ENCODE measurements at regions not wholly inside any gene's neighbourhood (a gene's known extent, or its start where the extent isn't known, plus 50 kb on each side); places are given as distances from the start of the nearest gene placed in this dataset.
"Not testable (repeated sequence)": the region's sequence is repeated elsewhere in the genome, so short reads cannot be mapped to it uniquely, and the experiment has no call there.

DNA sequence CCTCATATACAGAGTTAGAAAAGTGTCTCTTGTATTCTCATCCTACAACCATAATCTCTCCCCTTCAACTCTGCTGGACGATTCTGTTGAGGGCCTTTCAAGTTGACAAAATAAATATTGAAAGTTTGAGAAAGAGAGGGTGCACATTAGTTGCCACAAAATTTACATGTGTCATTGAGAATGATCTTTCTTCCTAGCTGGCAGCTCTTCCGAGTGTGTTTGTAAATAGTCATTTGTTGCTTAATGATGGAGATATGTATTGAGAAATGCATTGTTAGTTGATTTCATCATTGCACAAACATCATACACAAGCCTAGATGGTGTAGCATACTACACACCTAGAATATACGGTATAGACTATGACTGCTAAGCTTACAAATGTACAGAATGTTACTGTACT is 632.8 kb upstream of the AMOT start:
- H3K4me1 Mint-ChIP-seq: no peaks in the 10 kb centered on the region
- Histone ChIP-seq H3K27ac (ENCODE audit: insufficient read depth, low read length, poor library complexity, severe bottlenecking) (no peak overlapping the region), H3K36me3 (ENCODE audit: control insufficient read depth, insufficient read depth, low read length) (no peaks in the 10 kb centered on the region), H3K4me1 (ENCODE audit: control insufficient read depth, insufficient read depth, low read length, poor library complexity, severe bottlenecking) (no peaks in the 10 kb centered on the region), H3K27me3 (ENCODE audit: control insufficient read depth, insufficient read depth, low read length) (no peaks in the 10 kb centered on the region), H3K4me3 (ENCODE audit: low read depth, low read length) (no peak overlapping the region), H3K9me3 (ENCODE audit: control insufficient read depth in 2 of 2, low read length in 2 of 2) (no peaks in the 10 kb centered on the region)
- H3K27me3 Mint-ChIP-seq: no peaks in the 10 kb centered on the region
- H3K27ac Mint-ChIP-seq: no peak overlapping the region
- no peak for DNase-seq
- H3K4me3 Mint-ChIP-seq: no peak overlapping the region
- ATAC-seq (ENCODE audit: low read depth in 2 of 2): no peak
- H3K36me3 Mint-ChIP-seq: no peaks in the 10 kb centered on the region
- H3K9me3 Mint-ChIP-seq: peaks cover 0 to 12% (median 4%) of the 10 kb centered on the region in 7 donors

DNA sequence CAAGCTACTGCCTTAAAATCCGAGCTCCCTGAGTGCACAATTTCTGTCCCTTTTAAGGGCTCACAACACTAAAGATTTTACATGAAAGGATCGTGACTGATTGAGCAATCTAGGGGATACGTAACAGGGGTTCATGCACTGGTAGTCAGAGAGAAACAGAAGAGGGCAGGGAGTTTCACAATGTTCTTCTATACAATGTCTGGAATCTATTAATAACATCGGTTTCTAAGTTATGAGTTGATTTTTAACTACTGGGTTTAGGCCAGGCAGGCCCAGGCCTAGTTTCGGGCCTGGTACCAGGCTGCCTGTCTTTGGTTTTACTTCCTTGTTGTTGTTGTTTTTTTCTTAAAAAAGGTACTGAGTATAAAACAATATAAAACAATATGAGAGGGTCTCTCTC is 632.4 kb upstream of the AMOT start:
- H3K27me3 Mint-ChIP-seq; H3K27me3 ChIP-seq (ENCODE audit: control insufficient read depth, insufficient read depth, low read length); H3K4me1 ChIP-seq (ENCODE audit: control insufficient read depth, insufficient read depth, low read length, poor library complexity, severe bottlenecking); H3K27ac ChIP-seq (ENCODE audit: insufficient read depth, low read length, poor library complexity, severe bottlenecking); DNase-seq; H3K4me1 Mint-ChIP-seq; H3K36me3 Mint-ChIP-seq; H3K4me3 ChIP-seq (ENCODE audit: low read depth, low read length); H3K36me3 ChIP-seq (ENCODE audit: control insufficient read depth, insufficient read depth, low read length); ATAC-seq (ENCODE audit: low read depth in 2 of 2); H3K9me3 ChIP-seq (ENCODE audit: control insufficient read depth in 2 of 2, low read length in 2 of 2); H3K4me3 Mint-ChIP-seq; H3K27ac Mint-ChIP-seq: not testable (repeated sequence)
- H3K9me3 Mint-ChIP-seq: peaks cover 0 to 12% (median 4%) of the 10 kb centered on the region in 7 donors

DNA sequence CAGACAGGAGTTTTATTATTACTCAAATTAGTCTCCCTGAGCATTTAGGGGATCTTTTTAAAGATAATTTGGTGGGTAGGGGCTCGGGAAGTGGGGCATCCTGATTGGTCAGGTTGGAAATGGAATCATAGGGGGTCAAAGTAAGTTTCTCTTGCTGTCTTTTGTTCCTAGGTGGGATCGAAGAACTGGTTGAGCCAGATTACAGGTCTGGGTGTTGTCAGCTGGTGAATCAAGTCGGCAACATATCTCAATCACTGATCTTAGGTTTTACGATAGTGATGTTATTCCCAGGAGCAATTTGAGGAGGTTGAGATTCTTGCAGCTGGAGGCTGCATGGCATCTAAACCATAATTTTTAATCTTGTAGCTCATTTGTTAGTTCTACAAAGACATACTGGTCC is 629.5 kb upstream of the AMOT start:
- H3K27me3 Mint-ChIP-seq: no peaks in the 10 kb centered on the region
- H3K9me3 ChIP-seq (ENCODE audit: control insufficient read depth in 2 of 2, low read length in 2 of 2): no peaks in the 10 kb centered on the region
- H3K4me3 ChIP-seq (ENCODE audit: low read depth, low read length): no peak overlapping the region
- H3K27ac ChIP-seq (ENCODE audit: insufficient read depth, low read length, poor library complexity, severe bottlenecking): no peak overlapping the region
- peaks cover 0 to 8% (median 1%) of the 10 kb centered on the region in 7 donors for H3K9me3 Mint-ChIP-seq
- H3K36me3 Mint-ChIP-seq: no peaks in the 10 kb centered on the region
- H3K4me1 Mint-ChIP-seq: no peaks in the 10 kb centered on the region
- H3K36me3 ChIP-seq (ENCODE audit: control insufficient read depth, insufficient read depth, low read length): no peaks in the 10 kb centered on the region
- no peaks in the 10 kb centered on the region for H3K27me3 ChIP-seq (ENCODE audit: control insufficient read depth, insufficient read depth, low read length)
- no peak overlapping the region for H3K27ac Mint-ChIP-seq
- DNase-seq: no peak
- no peaks in the 10 kb centered on the region for H3K4me1 ChIP-seq (ENCODE audit: control insufficient read depth, insufficient read depth, low read length, poor library complexity, severe bottlenecking)
- ATAC-seq (ENCODE audit: low read depth in 2 of 2): no peak
- H3K4me3 Mint-ChIP-seq: no peak overlapping the region

DNA sequence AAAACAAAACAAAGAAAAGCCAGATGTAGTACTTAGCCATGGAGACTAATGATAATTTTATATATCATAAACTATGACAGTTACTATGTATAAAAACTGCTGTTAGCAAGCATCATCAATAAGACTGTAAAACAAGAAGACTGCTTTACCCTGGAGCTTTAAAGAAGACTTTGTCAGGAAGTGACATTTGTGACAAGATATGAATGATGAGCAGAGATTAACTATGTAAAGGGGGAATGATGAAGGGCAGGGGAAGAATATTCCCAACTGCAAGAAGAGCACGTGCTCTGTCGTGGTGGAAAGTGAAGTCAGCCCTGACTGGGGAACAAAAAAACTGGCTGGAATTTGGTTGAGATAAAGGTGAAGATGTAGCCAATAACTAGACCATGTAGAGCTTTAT is 617.1 kb upstream of the AMOT start:
- Mint-ChIP-seq H3K27me3 (no peaks in the 10 kb centered on the region), H3K9me3 (peaks cover 0 to 5% (median 0%) of the 10 kb centered on the region in 7 donors), H3K4me1 (no peaks in the 10 kb centered on the region), H3K27ac (no peak overlapping the region), H3K36me3 (no peaks in the 10 kb centered on the region), H3K4me3 (no peak overlapping the region)
- no peaks in the 10 kb centered on the region for H3K4me1 ChIP-seq (ENCODE audit: control insufficient read depth, insufficient read depth, low read length, poor library complexity, severe bottlenecking)
- no peak for DNase-seq
- H3K9me3 ChIP-seq (ENCODE audit: control insufficient read depth in 2 of 2, low read length in 2 of 2): no peaks in the 10 kb centered on the region
- H3K27me3 ChIP-seq (ENCODE audit: control insufficient read depth, insufficient read depth, low read length): no peaks in the 10 kb centered on the region
- H3K4me3 ChIP-seq (ENCODE audit: low read depth, low read length): no peak overlapping the region
- no peak for ATAC-seq (ENCODE audit: low read depth in 2 of 2)
- H3K27ac ChIP-seq (ENCODE audit: insufficient read depth, low read length, poor library complexity, severe bottlenecking): no peak overlapping the region
- no peaks in the 10 kb centered on the region for H3K36me3 ChIP-seq (ENCODE audit: control insufficient read depth, insufficient read depth, low read length)

DNA sequence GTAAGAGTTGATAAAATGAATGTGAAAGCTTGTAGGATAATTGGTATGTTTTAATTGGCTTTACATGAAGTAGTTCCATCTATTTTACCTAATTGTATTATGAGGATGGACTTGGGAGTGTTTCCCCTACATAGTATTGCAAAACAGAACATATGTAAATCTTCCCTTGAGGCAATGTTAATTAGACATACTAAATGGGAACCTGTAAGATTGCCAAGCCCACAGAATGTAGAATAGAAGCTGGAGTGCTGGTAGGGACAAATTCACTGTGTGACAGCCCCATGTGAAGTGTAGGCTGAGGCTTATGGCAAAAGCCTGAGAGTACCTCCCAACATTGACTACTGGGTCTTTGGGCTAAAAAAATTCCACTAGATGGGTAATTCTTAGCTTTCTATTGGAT is 615.0 kb upstream of the AMOT start:
- H3K4me3 Mint-ChIP-seq: no peak overlapping the region
- no peaks in the 10 kb centered on the region for H3K9me3 ChIP-seq (ENCODE audit: control insufficient read depth in 2 of 2, low read length in 2 of 2)
- no peak overlapping the region for H3K27ac ChIP-seq (ENCODE audit: insufficient read depth, low read length, poor library complexity, severe bottlenecking)
- no peaks in the 10 kb centered on the region for H3K27me3 Mint-ChIP-seq
- no peaks in the 10 kb centered on the region for H3K36me3 ChIP-seq (ENCODE audit: control insufficient read depth, insufficient read depth, low read length)
- H3K9me3 Mint-ChIP-seq: peaks cover 0 to 5% (median 0%) of the 10 kb centered on the region in 7 donors
- H3K27me3 ChIP-seq (ENCODE audit: control insufficient read depth, insufficient read depth, low read length): no peaks in the 10 kb centered on the region
- ATAC-seq (ENCODE audit: low read depth in 2 of 2) (no peak), DNase-seq (no peak)
- H3K36me3 Mint-ChIP-seq: no peaks in the 10 kb centered on the region
- H3K4me1 ChIP-seq (ENCODE audit: control insufficient read depth, insufficient read depth, low read length, poor library complexity, severe bottlenecking): no peaks in the 10 kb centered on the region
- no peak overlapping the region for H3K4me3 ChIP-seq (ENCODE audit: low read depth, low read length)
- no peaks in the 10 kb centered on the region for H3K4me1 Mint-ChIP-seq
- H3K27ac Mint-ChIP-seq: no peak overlapping the region

DNA sequence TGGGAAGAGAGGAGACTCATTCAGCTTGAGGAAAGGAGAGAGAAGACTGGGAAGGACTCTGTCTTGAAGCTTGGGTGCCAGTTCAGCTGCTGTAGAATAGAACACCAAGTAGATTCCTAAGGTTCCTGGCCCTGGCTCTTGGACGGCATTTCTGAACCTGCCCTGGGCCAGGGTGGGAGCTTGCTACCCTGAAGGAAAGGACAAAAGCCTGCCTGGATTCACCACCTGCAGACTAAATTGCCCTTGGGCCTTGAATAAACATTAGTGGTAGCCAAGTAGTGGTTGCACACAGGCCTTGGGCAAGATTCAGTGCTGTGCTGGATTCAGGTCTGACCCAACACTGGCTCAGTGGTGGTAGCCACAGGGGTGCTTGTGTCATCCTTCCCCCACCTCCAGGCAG is 588.4 kb upstream of the AMOT start:
- Histone ChIP-seq H3K4me3 (ENCODE audit: low read depth, low read length) (no peak overlapping the region), H3K4me1 (ENCODE audit: control insufficient read depth, insufficient read depth, low read length, poor library complexity, severe bottlenecking) (no peaks in the 10 kb centered on the region), H3K36me3 (ENCODE audit: control insufficient read depth, insufficient read depth, low read length) (no peaks in the 10 kb centered on the region), H3K27ac (ENCODE audit: insufficient read depth, low read length, poor library complexity, severe bottlenecking) (no peak overlapping the region), H3K9me3 (ENCODE audit: control insufficient read depth in 2 of 2, low read length in 2 of 2) (peaks cover 0 to 2% of the 10 kb centered on the region in 2 experiments), H3K27me3 (ENCODE audit: control insufficient read depth, insufficient read depth, low read length) (no peaks in the 10 kb centered on the region)
- no peaks in the 10 kb centered on the region for H3K4me1 Mint-ChIP-seq
- no peak for ATAC-seq (ENCODE audit: low read depth in 2 of 2)
- no peak overlapping the region for H3K4me3 Mint-ChIP-seq
- no peaks in the 10 kb centered on the region for H3K36me3 Mint-ChIP-seq
- H3K27me3 Mint-ChIP-seq: no peaks in the 10 kb centered on the region
- H3K27ac Mint-ChIP-seq: no peak overlapping the region
- peaks cover 0 to 10% (median 2%) of the 10 kb centered on the region in 7 donors for H3K9me3 Mint-ChIP-seq
- DNase-seq: no peak

DNA sequence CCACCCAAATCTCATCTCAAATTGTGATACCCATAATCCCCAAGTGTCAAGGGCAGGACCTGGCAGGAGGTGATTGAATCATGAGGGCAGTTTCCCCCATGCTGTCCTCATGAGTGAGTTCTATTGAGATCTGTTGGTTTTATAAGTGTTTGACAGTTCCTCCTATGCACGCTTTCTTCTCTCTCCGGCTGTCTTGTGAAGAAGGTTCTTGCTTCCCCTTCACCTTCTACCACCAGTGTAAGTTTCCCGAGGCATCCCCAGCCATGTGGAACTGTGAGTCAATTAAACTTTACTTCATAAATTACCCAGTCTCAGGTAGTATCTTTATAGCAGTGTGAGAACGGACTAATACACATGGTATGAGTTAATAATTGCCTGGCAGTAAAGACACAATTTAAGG is 581.7 kb upstream of the AMOT start:
- ATAC-seq (ENCODE audit: low read depth in 2 of 2) (no peak), DNase-seq (no peak)
- no peaks in the 10 kb centered on the region for H3K4me1 ChIP-seq (ENCODE audit: control insufficient read depth, insufficient read depth, low read length, poor library complexity, severe bottlenecking)
- H3K4me3 Mint-ChIP-seq: no peak overlapping the region
- no peaks in the 10 kb centered on the region for H3K36me3 ChIP-seq (ENCODE audit: control insufficient read depth, insufficient read depth, low read length)
- peaks cover 0 to 4% (median 1%) of the 10 kb centered on the region in 7 donors for H3K9me3 Mint-ChIP-seq
- no peak overlapping the region for H3K27ac Mint-ChIP-seq
- H3K27ac ChIP-seq (ENCODE audit: insufficient read depth, low read length, poor library complexity, severe bottlenecking): no peak overlapping the region
- no peaks in the 10 kb centered on the region for H3K36me3 Mint-ChIP-seq
- H3K4me1 Mint-ChIP-seq: no peaks in the 10 kb centered on the region
- no peaks in the 10 kb centered on the region for H3K27me3 Mint-ChIP-seq
- no peaks in the 10 kb centered on the region for H3K27me3 ChIP-seq (ENCODE audit: control insufficient read depth, insufficient read depth, low read length)
- H3K9me3 ChIP-seq (ENCODE audit: control insufficient read depth in 2 of 2, low read length in 2 of 2): peaks cover 0 to 2% of the 10 kb centered on the region in 2 experiments
- H3K4me3 ChIP-seq (ENCODE audit: low read depth, low read length): no peak overlapping the region

DNA sequence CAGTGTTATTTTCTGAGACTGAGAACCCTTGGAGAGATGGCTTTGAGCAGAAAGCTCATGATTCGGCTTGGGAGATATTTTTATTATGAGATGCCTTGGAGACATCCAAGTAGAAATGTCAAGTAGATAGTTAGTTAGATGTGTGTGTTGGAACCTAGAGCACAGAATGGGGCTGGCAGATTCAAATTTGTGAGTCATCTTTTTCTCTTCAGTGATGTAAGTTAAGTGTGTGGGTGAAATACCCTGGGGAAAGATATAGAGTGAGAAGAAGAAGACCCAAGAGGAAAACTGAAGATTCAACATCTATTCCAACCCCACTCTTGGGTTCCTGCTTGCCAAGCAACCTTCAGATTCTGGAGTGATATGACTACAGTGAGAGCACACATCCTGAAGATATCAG is 580.8 kb upstream of the AMOT start:
- Mint-ChIP-seq H3K36me3 (no peaks in the 10 kb centered on the region), H3K4me3 (no peak overlapping the region), H3K27ac (no peak overlapping the region), H3K9me3 (peaks cover 0 to 12% (median 2%) of the 10 kb centered on the region in 7 donors), H3K4me1 (no peaks in the 10 kb centered on the region), H3K27me3 (no peaks in the 10 kb centered on the region)
- DNase-seq: no peak
- no peaks in the 10 kb centered on the region for H3K36me3 ChIP-seq (ENCODE audit: control insufficient read depth, insufficient read depth, low read length)
- peaks cover 0 to 2% of the 10 kb centered on the region in 2 experiments for H3K9me3 ChIP-seq (ENCODE audit: control insufficient read depth in 2 of 2, low read length in 2 of 2)
- H3K4me3 ChIP-seq (ENCODE audit: low read depth, low read length): no peak overlapping the region
- ATAC-seq (ENCODE audit: low read depth in 2 of 2): no peak
- H3K4me1 ChIP-seq (ENCODE audit: control insufficient read depth, insufficient read depth, low read length, poor library complexity, severe bottlenecking): no peaks in the 10 kb centered on the region
- H3K27me3 ChIP-seq (ENCODE audit: control insufficient read depth, insufficient read depth, low read length): no peaks in the 10 kb centered on the region
- H3K27ac ChIP-seq (ENCODE audit: insufficient read depth, low read length, poor library complexity, severe bottlenecking): no peak overlapping the region
